ENCODE measurements at regions not wholly inside any gene's neighbourhood (a gene's known extent, or its start where the extent isn't known, plus 50 kb on each side); places are given as distances from the start of the nearest gene placed in this dataset.

DNA sequence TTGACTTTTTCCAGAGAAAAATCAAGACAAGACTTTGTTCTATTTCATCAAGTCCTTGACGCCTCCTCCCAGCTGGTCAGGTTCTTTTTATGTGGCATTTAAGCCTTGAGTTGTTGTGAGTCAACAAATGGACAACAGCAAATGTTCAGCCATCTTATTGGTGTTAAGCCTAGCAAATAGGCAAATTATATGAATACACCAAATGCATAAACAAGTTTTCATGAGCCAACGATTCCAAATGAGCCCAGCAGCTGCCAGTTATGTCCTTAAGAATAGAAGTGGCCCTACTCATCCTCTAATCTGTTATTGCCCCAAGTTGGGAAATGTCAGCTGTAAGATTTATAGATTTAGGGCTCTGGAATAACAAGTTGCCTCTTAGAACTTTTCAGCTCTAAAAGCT lies 312.0 kb downstream of the SOX4 start:
- no peak overlapping the region for H3K4me3 ChIP-seq (ENCODE audit: low read depth, low read length)
- TF ChIP-seq CTCF (conservative IDR thresholded peaks at IDR 0.05; ENCODE audit: low read depth, low read length) = no peak
- no peak for DNase-seq (ENCODE audit: low read depth)

GRCh38 chr6:21906826-21907225 lies 313.3 kb downstream of the SOX4 start:
- DNase-seq (ENCODE audit: low read depth) = no peak
- TF ChIP-seq CTCF (conservative IDR thresholded peaks at IDR 0.05; ENCODE audit: low read depth, low read length) = no peak
- H3K4me3 ChIP-seq (ENCODE audit: low read depth, low read length) = no peak overlapping the region

- no peak for DNase-seq (ENCODE audit: low read depth)
Measured at GRCh38 chr6:21907291-21907690, 313.7 kb downstream of the SOX4 start.

DNA sequence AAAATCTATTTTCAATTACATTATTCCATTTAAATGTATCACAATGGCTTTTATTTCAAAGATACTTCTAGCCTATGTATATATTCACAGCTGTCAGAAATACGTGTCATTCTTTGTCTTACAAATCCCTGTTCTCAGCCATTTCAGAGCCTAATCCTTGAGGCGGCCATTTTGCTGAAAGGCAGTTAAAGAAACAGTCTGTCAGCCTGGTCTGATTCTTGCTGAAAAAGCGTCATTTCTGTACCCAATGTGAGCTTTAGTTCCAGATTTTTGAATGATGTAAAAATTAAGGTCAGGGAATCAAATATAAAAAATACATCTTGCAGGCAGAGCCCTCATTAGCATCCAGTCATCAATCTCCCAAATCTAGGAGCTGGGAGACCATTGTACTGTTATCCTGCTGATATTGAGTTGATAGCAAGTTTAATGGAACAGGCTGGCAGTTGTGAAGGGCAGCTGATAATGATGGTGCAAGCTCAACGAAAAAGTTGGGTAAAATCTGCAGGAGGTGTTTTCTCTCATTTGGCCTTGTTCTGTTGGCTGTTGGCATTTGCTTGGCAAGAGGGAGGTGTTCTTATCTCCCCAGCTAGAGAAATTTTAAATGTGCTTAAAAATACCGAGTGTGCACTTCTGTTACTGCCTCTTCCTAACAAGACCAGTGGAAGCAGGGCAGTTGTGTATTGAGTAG lies 314.8 kb downstream of the SOX4 start:
- no peak overlapping the region for H3K4me3 ChIP-seq (ENCODE audit: low read depth, low read length)
- DNase-seq (ENCODE audit: low read depth) = no peak
- TF ChIP-seq CTCF (conservative IDR thresholded peaks at IDR 0.05; ENCODE audit: low read depth, low read length) = no peak

More at GRCh38 chr6:21907291-21907690, 313.7 kb downstream of the SOX4 start:
- TF ChIP-seq CTCF (conservative IDR thresholded peaks at IDR 0.05; ENCODE audit: low read depth, low read length) = no peak
- H3K4me3 ChIP-seq (ENCODE audit: low read depth, low read length) = no peak overlapping the region

DNA sequence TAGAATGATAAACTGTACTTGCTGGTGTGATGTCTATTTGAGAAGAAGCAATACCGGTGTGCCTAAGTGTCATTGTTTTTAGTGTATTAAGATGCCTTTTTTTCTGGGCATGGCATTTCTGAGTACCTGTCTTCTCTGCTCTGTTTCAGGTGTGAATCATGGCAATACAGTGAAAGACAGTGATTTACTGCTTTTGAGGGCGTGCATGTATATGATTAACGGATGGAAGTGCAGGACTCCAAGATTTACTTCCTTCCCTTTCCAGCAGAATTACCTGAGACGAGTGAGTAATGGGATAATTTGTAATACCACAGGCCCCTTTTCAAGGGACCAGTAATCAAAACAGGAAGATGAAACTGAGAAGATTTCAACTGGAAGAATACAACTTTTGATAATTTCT lies 315.8 kb downstream of the SOX4 start:
- no peak for TF ChIP-seq CTCF (conservative IDR thresholded peaks at IDR 0.05; ENCODE audit: low read depth, low read length)
- DNase-seq (ENCODE audit: low read depth) = no peak
- no peak overlapping the region for H3K4me3 ChIP-seq (ENCODE audit: low read depth, low read length)

DNA sequence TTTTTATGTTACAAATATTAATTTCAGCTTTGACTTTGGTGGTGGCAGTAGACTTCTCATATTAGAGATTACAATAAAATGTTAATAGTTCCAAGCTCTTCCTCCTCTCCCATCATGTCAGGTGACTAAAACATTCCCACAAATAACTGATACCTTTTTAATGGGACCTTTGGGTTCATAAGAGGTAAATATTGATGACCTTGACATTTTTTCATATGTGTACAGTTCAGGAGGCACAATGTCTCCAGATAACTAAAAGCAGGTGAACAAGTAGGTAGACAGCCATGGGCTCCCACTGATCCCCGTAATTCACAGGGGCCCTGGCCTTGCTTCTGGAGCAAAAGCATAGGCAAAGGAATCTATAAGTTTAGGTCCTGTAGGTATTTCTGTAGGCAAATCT lies 317.7 kb downstream of the SOX4 start:
- DNase-seq (ENCODE audit: low read depth) = no peak
- TF ChIP-seq CTCF (conservative IDR thresholded peaks at IDR 0.05; ENCODE audit: low read depth, low read length) = no peak
- H3K4me3 ChIP-seq (ENCODE audit: low read depth, low read length) = no peak overlapping the region

DNA sequence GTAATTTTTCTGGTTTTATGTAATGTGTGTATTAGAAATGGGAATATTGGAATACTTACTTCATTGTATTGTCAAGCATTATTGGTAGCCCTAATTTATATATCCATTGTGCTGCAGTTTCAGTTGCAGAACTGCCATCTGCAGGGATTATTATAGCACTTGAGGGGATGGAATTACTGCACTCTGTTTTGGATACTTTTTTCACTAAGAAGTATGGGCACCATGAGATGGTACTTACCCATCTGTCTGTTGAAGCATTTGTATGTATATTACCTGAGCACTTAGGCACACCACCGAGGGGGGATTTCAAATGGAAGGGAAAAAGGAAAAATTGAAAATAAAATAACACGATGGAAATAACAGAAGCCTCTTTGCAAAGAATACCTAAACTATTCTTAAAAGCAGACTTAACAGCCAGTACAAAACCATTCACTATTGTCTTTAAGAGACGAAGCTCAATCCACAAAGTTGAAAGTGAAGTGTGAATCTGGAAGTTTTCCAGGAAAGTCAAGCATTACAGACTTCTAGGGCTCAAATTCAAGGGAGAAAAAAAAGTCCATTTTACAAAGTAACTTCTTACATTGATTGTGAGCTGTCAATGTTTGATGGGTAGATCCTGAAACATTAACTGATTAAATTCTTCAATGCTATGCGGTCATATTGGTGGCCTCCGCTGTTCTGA lies 318.7 kb downstream of the SOX4 start:
- no peak for DNase-seq (ENCODE audit: low read depth)
- no peak for TF ChIP-seq CTCF (conservative IDR thresholded peaks at IDR 0.05; ENCODE audit: low read depth, low read length)
- H3K4me3 ChIP-seq (ENCODE audit: low read depth, low read length) = no peak overlapping the region

Measured in choroid plexus epithelial cell (primary cell).